ENCODE measurements at regions not wholly inside any gene's neighbourhood (a gene's known extent, or its start where the extent isn't known, plus 50 kb on each side); places are given as distances from the start of the nearest gene placed in this dataset.

GRCh38 chr13:44086389-44086788 is 206.7 kb downstream of the LACC1 start:
- TF ChIP-seq PAX5 (IDR thresholded peaks at IDR 0.05; ENCODE audit: insufficient read depth, low read length, severe bottlenecking) (no peak), POLR2A (IDR thresholded peaks at IDR 0.05; ENCODE audit: low read depth, low read length) (no peak), POLR2AphosphoS5 (IDR thresholded peaks at IDR 0.05; ENCODE audit: low read depth, low read length) (no peak), POU2F2 (IDR thresholded peaks at IDR 0.05; ENCODE audit: low read depth, low read length) (no peak), TAF1 (IDR thresholded peaks at IDR 0.05; ENCODE audit: low read depth, low read length) (no peak), SPI1 (IDR thresholded peaks at IDR 0.05; ENCODE audit: low read depth, low read length) (no peak)
